Endothelial cell of umbilical vein (primary cell): ENCODE measurements at regions not wholly inside any gene's neighbourhood (a gene's known extent, or its start where the extent isn't known, plus 50 kb on each side); places are given as distances from the start of the nearest gene placed in this dataset.

Experiments used
- CTCF ChIP-seq, 2 donors: IDR thresholded peaks; 1 replicate in 1 of 2; 2 replicates in 1 of 2; pipeline ENCODE4 v1.5.1; 2011; ENCODE audit warnings: low read length in 2 of 2, mild to moderate bottlenecking in 2 of 2, moderate library complexity in 2 of 2, control low read depth in 1 of 2, inconsistent platforms in 1 of 2, low read depth in 1 of 2; ENCODE audit not compliant: insufficient read depth in 1 of 2; ENCODE audit errors: extremely low read depth in 1 of 2
- EZH2 ChIP-seq: IDR thresholded peaks from 2 replicates; pipeline ENCODE4 v1.6.1; 2012; ENCODE audit warnings: borderline replicate concordance, low read depth, mild to moderate bottlenecking, moderate library complexity, low read length, inconsistent platforms; ENCODE audit not compliant: severe bottlenecking
- JUN ChIP-seq: IDR thresholded peaks from 2 replicates; pipeline ENCODE4 v1.6.1; 2011; ENCODE audit warnings: borderline replicate concordance, low read depth; ENCODE audit not compliant: insufficient read length, insufficient read depth
- MYC ChIP-seq: IDR thresholded peaks from one replicate; pipeline ENCODE4 v1.6.1; 2011; ENCODE audit warnings: mild to moderate bottlenecking, low read depth, low read length
- POLR2A ChIP-seq: IDR thresholded peaks from 2 replicates; pipeline ENCODE4 v1.6.1; 2012; ENCODE audit warnings: low read depth, mild to moderate bottlenecking, control low read depth, low read length

- TF ChIP-seq CTCF (IDR thresholded peaks at IDR 0.05; ENCODE audit: extremely low read depth in 1 of 2, insufficient read depth in 1 of 2, low read depth in 1 of 2, low read length in 2 of 2) (no peak), MYC (no peak), JUN (no peak), POLR2A (no peak), EZH2 (no peak)
Observed at GRCh38 chr12:16844875-16845274, 238.9 kb upstream of the LMO3 start.
